ENCODE measurements at regions not wholly inside any gene's neighbourhood (a gene's known extent, or its start where the extent isn't known, plus 50 kb on each side); places are given as distances from the start of the nearest gene placed in this dataset.

DNA sequence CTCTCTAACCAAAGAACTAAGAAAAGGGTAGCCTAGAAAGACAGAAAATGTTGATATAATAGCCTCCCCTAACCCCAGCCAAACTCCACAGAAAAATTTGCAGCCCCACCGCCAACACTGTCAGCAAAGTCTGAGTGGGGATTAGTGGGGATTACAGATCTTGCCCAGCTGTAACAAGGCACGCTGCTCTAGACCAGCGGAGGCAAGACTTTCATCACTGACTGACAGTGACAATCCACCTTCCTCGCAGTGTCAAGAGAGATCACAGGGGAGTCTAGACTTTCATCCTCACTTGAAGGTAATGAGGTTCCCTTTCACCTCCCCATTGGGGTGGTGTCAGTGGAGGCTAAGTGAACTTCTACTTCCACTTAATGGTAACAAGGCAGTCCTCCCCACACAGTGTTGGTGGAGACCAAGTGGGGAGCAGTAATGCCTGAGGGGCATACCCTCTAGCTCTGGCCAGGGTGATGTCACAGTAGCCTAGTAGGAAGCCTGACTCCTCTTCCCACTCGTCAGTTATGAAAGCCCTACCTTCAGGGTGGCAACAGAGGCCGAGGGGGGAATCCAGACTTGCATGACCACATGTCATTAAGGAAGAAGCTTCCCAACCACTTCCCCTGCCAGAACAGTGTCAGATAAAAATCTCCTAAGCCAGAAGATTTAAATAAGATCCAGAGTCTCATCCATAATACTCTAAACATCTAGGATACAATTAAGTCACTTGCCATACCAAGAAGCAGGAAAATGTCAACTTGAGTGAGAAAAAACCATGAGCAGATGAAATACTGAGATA is 91.7 kb upstream of the RASSF8 start:
- Mint-ChIP-seq H3K27ac (peak overlapping the region; percentile 39), H3K9me3 (ENCODE audit: low read depth) (peaks cover 17% of the 10 kb centered on the region), H3K36me3 (ENCODE audit: insufficient read depth) (no peaks in the 10 kb centered on the region), H3K27me3 (no peaks in the 10 kb centered on the region), H3K4me1 (ENCODE audit: low read depth) (no peaks in the 10 kb centered on the region), H3K4me3 (ENCODE audit: low read depth) (no peak overlapping the region)
- no peak for DNase-seq (ENCODE audit: low spot score, unreplicated experiment)
- TF ChIP-seq, protein P1, sequence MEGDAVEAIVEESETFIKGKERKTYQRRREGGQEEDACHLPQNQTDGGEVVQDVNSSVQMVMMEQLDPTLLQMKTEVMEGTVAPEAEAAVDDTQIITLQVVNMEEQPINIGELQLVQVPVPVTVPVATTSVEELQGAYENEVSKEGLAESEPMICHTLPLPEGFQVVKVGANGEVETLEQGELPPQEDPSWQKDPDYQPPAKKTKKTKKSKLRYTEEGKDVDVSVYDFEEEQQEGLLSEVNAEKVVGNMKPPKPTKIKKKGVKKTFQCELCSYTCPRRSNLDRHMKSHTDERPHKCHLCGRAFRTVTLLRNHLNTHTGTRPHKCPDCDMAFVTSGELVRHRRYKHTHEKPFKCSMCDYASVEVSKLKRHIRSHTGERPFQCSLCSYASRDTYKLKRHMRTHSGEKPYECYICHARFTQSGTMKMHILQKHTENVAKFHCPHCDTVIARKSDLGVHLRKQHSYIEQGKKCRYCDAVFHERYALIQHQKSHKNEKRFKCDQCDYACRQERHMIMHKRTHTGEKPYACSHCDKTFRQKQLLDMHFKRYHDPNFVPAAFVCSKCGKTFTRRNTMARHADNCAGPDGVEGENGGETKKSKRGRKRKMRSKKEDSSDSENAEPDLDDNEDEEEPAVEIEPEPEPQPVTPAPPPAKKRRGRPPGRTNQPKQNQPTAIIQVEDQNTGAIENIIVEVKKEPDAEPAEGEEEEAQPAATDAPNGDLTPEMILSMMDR (IDR thresholded peaks at IDR 0.05; ENCODE audit: unreplicated experiment) = no peak

DNA sequence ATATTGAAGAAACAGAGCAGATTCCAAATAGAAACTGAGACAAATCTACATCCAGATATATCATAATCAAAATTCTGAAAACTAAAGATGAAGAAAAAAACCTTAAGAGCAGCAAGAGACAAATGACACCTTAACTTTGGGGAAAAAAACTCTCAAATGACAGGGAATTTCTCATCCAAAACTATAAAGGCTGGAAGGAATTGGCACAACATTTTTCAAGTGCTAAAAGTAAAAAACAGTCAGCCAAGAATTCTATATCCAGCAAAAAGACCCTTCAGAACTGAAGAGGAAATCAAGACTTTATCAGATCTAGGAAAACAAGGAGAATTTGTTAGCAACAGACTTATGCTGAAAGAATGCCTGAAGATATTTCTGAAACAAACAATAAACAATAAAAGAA is 90.3 kb upstream of the RASSF8 start:
- H3K4me1 Mint-ChIP-seq (ENCODE audit: low read depth) = peaks cover 3% of the 10 kb centered on the region
- no peaks in the 10 kb centered on the region for H3K36me3 Mint-ChIP-seq (ENCODE audit: insufficient read depth)
- TF ChIP-seq, protein P1 (IDR thresholded peaks at IDR 0.05; ENCODE audit: unreplicated experiment) = no peak
- peaks cover 17% of the 10 kb centered on the region for H3K9me3 Mint-ChIP-seq (ENCODE audit: low read depth)
- H3K27me3 Mint-ChIP-seq = no peaks in the 10 kb centered on the region
- no peak for DNase-seq (ENCODE audit: low spot score, unreplicated experiment)
- H3K4me3 Mint-ChIP-seq (ENCODE audit: low read depth) = no peak overlapping the region
- H3K27ac Mint-ChIP-seq = no peak overlapping the region

DNA sequence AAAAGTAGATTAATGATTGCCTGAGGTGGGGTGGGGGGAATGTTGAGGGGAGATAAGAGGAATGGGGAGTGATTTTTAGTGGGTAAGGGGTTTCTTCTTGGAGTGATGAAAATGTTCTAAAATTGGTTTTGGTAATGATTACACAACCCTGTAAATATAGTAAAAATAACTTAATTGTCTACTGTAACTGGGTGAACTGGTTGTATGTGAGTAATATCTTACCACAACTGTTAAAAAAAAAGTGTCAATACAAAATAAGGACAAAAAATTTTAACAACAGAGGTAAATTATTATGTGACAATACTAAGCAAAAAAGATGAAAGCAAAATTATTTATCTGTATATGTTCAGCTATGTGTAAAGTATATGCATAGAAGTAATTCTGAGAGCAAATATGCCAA is 86.3 kb upstream of the RASSF8 start:
- peak overlapping the region; percentile 1 for H3K27ac Mint-ChIP-seq
- H3K4me3 Mint-ChIP-seq (ENCODE audit: low read depth) = no peak overlapping the region
- TF ChIP-seq, protein P1 (IDR thresholded peaks at IDR 0.05; ENCODE audit: unreplicated experiment) = no peak
- H3K4me1 Mint-ChIP-seq (ENCODE audit: low read depth) = peaks cover 10% of the 10 kb centered on the region
- no peak for DNase-seq (ENCODE audit: low spot score, unreplicated experiment)
- H3K36me3 Mint-ChIP-seq (ENCODE audit: insufficient read depth) = no peaks in the 10 kb centered on the region
- peaks cover 17% of the 10 kb centered on the region for H3K9me3 Mint-ChIP-seq (ENCODE audit: low read depth)
- H3K27me3 Mint-ChIP-seq = no peaks in the 10 kb centered on the region

DNA sequence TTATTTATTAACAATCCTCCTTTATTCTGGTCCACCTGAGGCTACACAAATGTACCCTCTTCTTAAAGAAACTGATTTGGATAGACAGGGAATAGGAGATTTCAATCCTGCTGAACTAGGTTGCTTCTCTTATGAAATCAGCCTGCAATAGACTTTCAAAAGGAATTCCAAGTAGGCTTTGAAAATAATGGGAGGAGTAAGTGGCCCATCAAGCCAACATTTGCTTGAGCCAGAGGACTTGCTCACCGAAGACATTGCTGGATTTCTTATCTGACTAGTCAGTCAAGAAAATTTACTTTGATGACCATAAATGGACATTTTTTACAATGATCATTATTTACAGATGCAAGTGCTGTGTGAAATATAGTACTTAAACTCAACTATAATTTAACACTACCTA is 82.8 kb upstream of the RASSF8 start:
- Mint-ChIP-seq H3K9me3 (ENCODE audit: low read depth) (no peaks in the 10 kb centered on the region), H3K4me1 (ENCODE audit: low read depth) (peaks cover 10% of the 10 kb centered on the region), H3K36me3 (ENCODE audit: insufficient read depth) (no peaks in the 10 kb centered on the region), H3K27ac (no peak overlapping the region), H3K4me3 (ENCODE audit: low read depth) (no peak overlapping the region), H3K27me3 (no peaks in the 10 kb centered on the region)
- DNase-seq (ENCODE audit: low spot score, unreplicated experiment) = no peak
- TF ChIP-seq, protein P1 (IDR thresholded peaks at IDR 0.05; ENCODE audit: unreplicated experiment) = no peak

DNA sequence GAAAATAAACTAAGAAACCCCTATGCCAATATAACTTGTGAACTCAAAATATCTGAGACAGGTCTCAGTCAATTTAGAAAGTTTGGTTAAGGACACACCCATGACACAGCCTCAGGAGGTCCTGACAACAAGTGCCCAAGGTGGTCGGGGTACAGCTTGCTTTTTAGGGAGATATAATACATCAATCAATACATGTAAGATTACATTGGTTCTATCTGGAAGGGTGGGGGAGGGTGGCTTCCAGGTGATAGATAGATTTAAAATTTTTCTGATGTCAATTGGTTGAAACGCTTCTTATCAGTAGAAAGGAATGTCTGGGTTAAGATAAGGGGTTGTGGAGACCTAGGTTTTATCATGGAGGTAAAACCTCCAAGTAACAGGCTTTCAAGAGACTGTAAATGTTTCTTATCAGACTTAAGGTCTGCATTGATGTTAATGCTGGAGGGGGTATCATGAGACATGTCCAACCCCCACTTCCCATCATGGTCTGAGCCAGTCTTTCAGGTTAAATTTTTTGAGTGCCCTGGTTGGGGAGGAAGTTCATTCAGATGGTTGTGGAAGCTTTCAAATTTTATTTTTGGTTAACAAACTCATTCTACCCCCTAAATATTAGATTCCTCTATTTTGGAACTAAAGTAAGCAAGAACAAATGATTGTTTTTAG is 82.0 kb upstream of the RASSF8 start:
- TF ChIP-seq, protein P1 (IDR thresholded peaks at IDR 0.05; ENCODE audit: unreplicated experiment) = no peak
- H3K36me3 Mint-ChIP-seq (ENCODE audit: insufficient read depth) = no peaks in the 10 kb centered on the region
- H3K4me3 Mint-ChIP-seq (ENCODE audit: low read depth) = no peak overlapping the region

More for the DNA sequence above, 82.0 kb upstream of the RASSF8 start:
- Mint-ChIP-seq H3K4me1 (ENCODE audit: low read depth) (peaks cover 10% of the 10 kb centered on the region), H3K9me3 (ENCODE audit: low read depth) (no peaks in the 10 kb centered on the region), H3K27ac (no peak overlapping the region), H3K27me3 (no peaks in the 10 kb centered on the region)
- no peak for DNase-seq (ENCODE audit: low spot score, unreplicated experiment)

All from progenitor cell of endocrine pancreas (in vitro differentiated cells).